ENCODE measurements at regions not wholly inside any gene's neighbourhood (a gene's known extent, or its start where the extent isn't known, plus 50 kb on each side); places are given as distances from the start of the nearest gene placed in this dataset.

GRCh38 chr19:28746478-28746877 lies 466.5 kb downstream of the UQCRFS1 start:
- no TSS peak for BruUV-seq (replicated peaks)
- Histone ChIP-seq H3K9ac (replicated peaks; ENCODE audit: extremely low read depth, insufficient read depth, low read length) (no peak overlapping the region), H3K4me2 (ENCODE audit: insufficient read depth, low read length) (no peak overlapping the region), H3K9me1 (replicated peaks; ENCODE audit: control insufficient read depth, extremely low read depth, insufficient read depth, low read length) (no peaks in the 10 kb centered on the region), H3K27ac (ENCODE audit: insufficient read depth, low read depth, low read length) (no peak overlapping the region), H3K4me1 (ENCODE audit: control insufficient read depth, extremely low read depth, insufficient read depth, low read length) (no peaks in the 10 kb centered on the region), H3K4me3 (replicated peaks in 1 of 3; ENCODE audit: insufficient read depth in 1 of 3, low read depth in 1 of 3, low read length in 3 of 3) (no peak overlapping the region), H2AFZ (ENCODE audit: low read depth, low read length) (no peak overlapping the region), H3K36me3 (ENCODE audit: control insufficient read depth in 2 of 2, extremely low read depth in 1 of 2, insufficient read depth in 2 of 2, low read length in 2 of 2) (no peaks in the 10 kb centered on the region), H3K9me3 (replicated peaks; ENCODE audit: control insufficient read depth, insufficient read depth, low read length) (no peaks in the 10 kb centered on the region), H3K79me2 (ENCODE audit: control insufficient read depth, insufficient read depth, low read length) (no peaks in the 10 kb centered on the region), H3K27me3 (ENCODE audit: control insufficient read depth in 2 of 2, insufficient read depth in 2 of 2, low read length in 2 of 2) (no peaks in the 10 kb centered on the region), H4K20me1 (replicated peaks; ENCODE audit: control insufficient read depth, extremely low read depth, insufficient read depth, low read length) (no peaks in the 10 kb centered on the region)
- POLR2A ChIA-PET = no interaction called here
- CTCF ChIA-PET = no interaction called here
- TF ChIP-seq EZH2 (IDR thresholded peaks at IDR 0.05; ENCODE audit: borderline replicate concordance, low read depth, low read length, severe bottlenecking) (no peak), CTCF (IDR thresholded peaks at IDR 0.05; ENCODE audit: extremely low read depth in 1 of 2, insufficient read depth in 1 of 2, low read depth in 1 of 2, low read length in 2 of 2) (no peak), GATA2 (IDR thresholded peaks at IDR 0.05; ENCODE audit: insufficient read depth, insufficient read length, low read depth, low read length) (no peak), FOS (IDR thresholded peaks at IDR 0.05; ENCODE audit: borderline replicate concordance, insufficient read depth, low read length) (no peak), POLR2AphosphoS5 (IDR thresholded peaks at IDR 0.05; ENCODE audit: insufficient read depth, low read depth, low read length) (no peak), POLR2A (IDR thresholded peaks at IDR 0.05; ENCODE audit: low read depth, low read length) (no peak), MAX (IDR thresholded peaks at IDR 0.05; ENCODE audit: insufficient read depth, insufficient read length) (no peak), MYC (IDR thresholded peaks at IDR 0.05; ENCODE audit: low read depth, low read length) (no peak), JUN (IDR thresholded peaks at IDR 0.05; ENCODE audit: borderline replicate concordance, insufficient read depth, insufficient read length, low read depth) (no peak)
- intact Hi-C loops (cut with micrococcal nuclease) = no loop called here
- dilution Hi-C loops (cut with MboI; ENCODE audit: extremely low pct_ligation_motif_present, low sequenced_read_pairs) = no loop called here
- DNase-seq (ENCODE audit: low read depth, low spot score) (no peak), FAIRE-seq (no peak)

Data from endothelial cell of umbilical vein (primary cell).